OCI-LY1 (cell line): ENCODE measurements at regions not wholly inside any gene's neighbourhood (a gene's known extent, or its start where the extent isn't known, plus 50 kb on each side); places are given as distances from the start of the nearest gene placed in this dataset.

Experiments used
- H2AFZ ChIP-seq: fragments of 200-600 bp; sonication (generic), shearing (Covaris generic); 2 replicates; pipeline ENCODE4 v1.6.0; 2014; ENCODE audit warnings: antibody characterized with exemption, mild to moderate bottlenecking, low read length
- H3F3A ChIP-seq: fragments of 200-600 bp; sonication (generic), shearing (Covaris generic); 2 replicates; pipeline ENCODE4 v1.6.0; 2014; ENCODE audit warnings: mild to moderate bottlenecking, antibody characterized with exemption, low read length, moderate library complexity; ENCODE audit not compliant: insufficient read depth
- H3K27ac ChIP-seq: fragments of 200-600 bp; sonication (generic); 2 replicates; pipeline ENCODE4 v1.5.1; 2014; ENCODE audit warnings: low read length, mixed run types, mild to moderate bottlenecking, low read depth; ENCODE audit not compliant: poor library complexity, severe bottlenecking
- H3K27me3 ChIP-seq: fragments of 200-600 bp; sonication (generic); 2 replicates; pipeline ENCODE4 v1.6.0; 2014; ENCODE audit warnings: antibody characterized with exemption, mild to moderate bottlenecking, low read length, moderate library complexity; ENCODE audit not compliant: insufficient read depth
- H3K36me3 ChIP-seq: fragments of 200-600 bp; sonication (generic); 2 replicates; pipeline ENCODE4 v1.6.1; 2014; ENCODE audit warnings: mild to moderate bottlenecking, antibody characterized with exemption, low read length, moderate library complexity, mixed read lengths; ENCODE audit not compliant: insufficient read depth
- H3K4me1 ChIP-seq: fragments of 200-600 bp; sonication (generic); 2 replicates; pipeline ENCODE4 v1.5.1; 2014; ENCODE audit warnings: mild to moderate bottlenecking, low read length, moderate library complexity; ENCODE audit not compliant: insufficient read depth, severe bottlenecking
- H3K4me2 ChIP-seq: fragments of 200-600 bp; sonication (generic), shearing (Covaris generic); 2 replicates; pipeline ENCODE4 v1.6.1; 2014; ENCODE audit warnings: low read length
- H3K4me3 ChIP-seq: fragments of 200-600 bp; sonication (generic); 2 replicates; pipeline ENCODE4 v1.5.1; 2014; ENCODE audit warnings: low read length, low read depth, mild to moderate bottlenecking, mixed read lengths; ENCODE audit not compliant: poor library complexity, severe bottlenecking
- H3K79me2 ChIP-seq: fragments of 200-600 bp; shearing (Covaris generic); 2 replicates; pipeline ENCODE4 v1.6.1; 2016; ENCODE audit warnings: mixed run types, low read length, mixed read lengths; ENCODE audit not compliant: insufficient read depth
- H3K9ac ChIP-seq: fragments of 200-600 bp; sonication (generic), shearing (Covaris generic); 2 replicates; pipeline ENCODE4 v1.6.1; 2014; ENCODE audit warnings: mild to moderate bottlenecking, low read length, mixed read lengths
- H3K9me2 ChIP-seq: fragments of 200-600 bp; sonication (generic), shearing (Covaris generic); 2 replicates; pipeline ENCODE4 v1.6.1; 2014; ENCODE audit warnings: low read depth, mild to moderate bottlenecking, low read length, mixed read lengths
- H3K9me3 ChIP-seq: fragments of 200-600 bp; shearing (Covaris generic); 2 replicates; pipeline ENCODE4 v1.6.1; 2014; ENCODE audit warnings: low read length, mixed read lengths
- H4K20me1 ChIP-seq: fragments of 200-600 bp; sonication (generic), shearing (Covaris generic); 2 replicates; pipeline ENCODE4 v1.6.0; 2016; ENCODE audit warnings: mild to moderate bottlenecking, low read length; ENCODE audit not compliant: insufficient read depth
- CTCF ChIP-seq: fragments of 200-600 bp; sonication (generic), shearing (Covaris generic); IDR thresholded peaks from 2 replicates; pipeline ENCODE4 v1.5.1; 2017; ENCODE audit warnings: mild to moderate bottlenecking, antibody characterized with exemption, low read length, moderate library complexity, mixed read lengths
- EZH2 ChIP-seq: fragments of 200-600 bp; sonication (generic), shearing (Covaris generic); IDR thresholded peaks from 2 replicates; pipeline ENCODE4 v1.8.0; 2017; ENCODE audit warnings: borderline replicate concordance, mixed run types, mild to moderate bottlenecking, antibody characterized with exemption, low read length, moderate library complexity, mixed read lengths

DNA sequence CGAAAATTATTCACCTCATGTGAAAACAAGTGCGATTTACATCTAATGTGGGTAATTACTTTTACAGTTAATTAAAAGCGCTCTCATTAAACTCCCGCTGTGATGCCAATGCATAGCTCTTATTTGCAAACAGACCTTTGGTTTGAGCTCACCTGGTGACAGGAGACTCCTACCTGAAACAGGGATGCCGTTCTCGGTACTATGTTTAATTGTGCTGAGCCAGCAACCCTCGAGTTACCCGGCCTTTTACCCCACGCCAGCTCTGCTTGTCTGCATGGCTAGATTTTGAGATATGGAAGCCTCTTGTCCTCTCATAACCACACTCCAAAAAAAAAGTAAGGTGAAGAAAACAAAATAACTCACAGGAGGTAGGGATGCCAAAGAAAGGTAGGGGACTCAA is 690.4 kb upstream of the RBFOX1 start:
- no peaks in the 10 kb centered on the region for H3K79me2 ChIP-seq
- H4K20me1 ChIP-seq = no peaks in the 10 kb centered on the region
- no peak overlapping the region for H2AFZ ChIP-seq
- no peak for TF ChIP-seq EZH2
- no peak for TF ChIP-seq CTCF
- no peaks in the 10 kb centered on the region for H3K4me1 ChIP-seq
- H3K4me3 ChIP-seq = no peak overlapping the region
- no peaks in the 10 kb centered on the region for H3K36me3 ChIP-seq
- H3K27me3 ChIP-seq = no peaks in the 10 kb centered on the region
- H3F3A ChIP-seq = no peaks in the 10 kb centered on the region
- H3K27ac ChIP-seq = no peak overlapping the region
- H3K9me2 ChIP-seq = no peaks in the 10 kb centered on the region
- H3K4me2 ChIP-seq = no peak overlapping the region
- H3K9ac ChIP-seq = no peak overlapping the region
- no peaks in the 10 kb centered on the region for H3K9me3 ChIP-seq

DNA sequence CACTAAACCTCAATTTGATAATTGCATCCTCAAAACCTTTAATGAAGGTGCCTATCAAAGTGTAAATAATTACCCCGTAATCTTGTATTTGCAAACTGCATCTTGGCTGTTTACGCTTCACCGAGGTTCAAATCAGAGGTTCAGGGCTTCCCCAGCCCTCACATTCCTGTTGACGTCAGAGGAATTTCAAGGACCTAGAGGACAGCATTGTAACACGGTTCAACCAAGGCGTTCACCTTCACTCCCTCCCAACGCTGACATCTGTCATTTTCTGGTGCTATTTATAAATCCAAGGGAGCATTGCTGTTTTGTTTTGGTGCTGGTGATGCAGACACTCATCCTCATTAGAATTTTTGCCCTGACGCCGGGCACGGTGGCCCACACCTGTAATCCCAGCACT is 691.6 kb upstream of the RBFOX1 start:
- Histone ChIP-seq H3K9ac (no peak overlapping the region), H3K4me1 (no peaks in the 10 kb centered on the region), H3K79me2 (no peaks in the 10 kb centered on the region), H3K4me2 (no peak overlapping the region), H3K36me3 (no peaks in the 10 kb centered on the region), H4K20me1 (no peaks in the 10 kb centered on the region), H3K4me3 (no peak overlapping the region), H3K27me3 (no peaks in the 10 kb centered on the region), H3K27ac (no peak overlapping the region), H3F3A (no peaks in the 10 kb centered on the region), H3K9me3 (no peaks in the 10 kb centered on the region), H2AFZ (no peak overlapping the region), H3K9me2 (no peaks in the 10 kb centered on the region)
- TF ChIP-seq CTCF = no peak
- no peak for TF ChIP-seq EZH2

GRCh38 chr16:6636457-6636856 is 696.2 kb upstream of the RBFOX1 start:
- H3K4me3 ChIP-seq = no peak overlapping the region
- no peaks in the 10 kb centered on the region for H3F3A ChIP-seq
- no peaks in the 10 kb centered on the region for H3K36me3 ChIP-seq
- H3K4me1 ChIP-seq = no peaks in the 10 kb centered on the region
- no peaks in the 10 kb centered on the region for H3K9me3 ChIP-seq
- no peak overlapping the region for H3K27ac ChIP-seq
- no peaks in the 10 kb centered on the region for H3K27me3 ChIP-seq
- H3K9me2 ChIP-seq = no peaks in the 10 kb centered on the region
- TF ChIP-seq EZH2 = no peak
- no peak for TF ChIP-seq CTCF
- H4K20me1 ChIP-seq = no peaks in the 10 kb centered on the region
- no peak overlapping the region for H3K9ac ChIP-seq
- no peak overlapping the region for H3K4me2 ChIP-seq
- H2AFZ ChIP-seq = no peak overlapping the region
- H3K79me2 ChIP-seq = no peaks in the 10 kb centered on the region
